ENCODE measurements at regions not wholly inside any gene's neighbourhood (a gene's known extent, or its start where the extent isn't known, plus 50 kb on each side); places are given as distances from the start of the nearest gene placed in this dataset.

DNA sequence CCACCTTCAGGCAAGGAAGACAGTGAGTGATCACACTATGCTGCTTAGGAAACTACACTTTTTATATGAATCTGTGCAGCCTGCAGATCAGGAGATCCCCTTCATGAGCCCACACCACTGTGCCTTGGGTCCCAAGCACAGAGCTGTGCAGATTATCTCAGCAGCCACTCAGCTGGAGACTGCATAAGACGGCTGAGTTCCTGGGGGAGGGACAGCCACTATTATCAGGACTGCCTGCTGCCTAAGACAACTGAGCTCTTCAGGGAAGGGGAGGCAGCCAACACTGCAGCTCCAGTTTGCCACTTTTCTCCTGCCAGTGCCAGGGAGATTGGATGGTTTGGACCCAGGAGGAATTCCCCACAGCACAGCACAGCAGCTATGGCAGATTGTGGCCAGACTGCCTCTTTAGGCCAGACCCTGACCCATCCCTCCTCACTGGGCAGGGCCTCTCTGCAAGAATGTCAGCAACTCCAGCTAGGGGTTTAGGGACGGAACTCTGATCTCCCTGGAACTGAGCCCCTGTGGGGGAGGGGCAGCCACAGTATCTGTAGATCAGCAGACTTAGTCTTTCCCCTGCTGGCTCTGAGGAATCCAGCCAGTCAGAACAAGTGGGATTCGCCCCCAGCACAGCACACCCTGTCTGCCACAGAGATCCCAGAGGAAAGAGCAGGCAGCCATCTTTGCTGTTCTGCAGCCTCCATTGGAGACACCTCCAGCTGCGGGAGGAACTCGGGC is 141.3 kb downstream of the KLHL28 start:
- Mint-ChIP-seq H3K9me3 (peaks cover 35% of the 10 kb centered on the region), H3K36me3 (ENCODE audit: low read depth) (peaks cover 19% of the 10 kb centered on the region), H3K4me1 (peaks cover 35% of the 10 kb centered on the region), H3K27ac (peak overlapping the region; percentile 92), H3K4me3 (peak overlapping the region; percentile 42), H3K27me3 (ENCODE audit: insufficient read depth) (peaks cover 2% of the 10 kb centered on the region)
- Histone ChIP-seq H3K9me3 (ENCODE audit: control insufficient read depth, low read length) (peaks cover 43% of the 10 kb centered on the region), H3K9ac (ENCODE audit: extremely low read depth, low read length, poor library complexity, severe bottlenecking) (no peak overlapping the region), H3K4me1 (ENCODE audit: control insufficient read depth, insufficient read depth, low read length) (peaks cover 3% of the 10 kb centered on the region), H3K27me3 (ENCODE audit: control insufficient read depth, insufficient read depth, low read length, poor library complexity, severe bottlenecking) (no peaks in the 10 kb centered on the region), H3K27ac (ENCODE audit: low read depth, low read length) (no peak overlapping the region), H3K4me3 (ENCODE audit: low read length) (peak overlapping the region; percentile 66), H3K36me3 (ENCODE audit: control insufficient read depth, insufficient read depth, low read length) (no peaks in the 10 kb centered on the region)
- WGBS, 2 experiments (ENCODE audit: insufficient coverage in 1 of 2, insufficient read length in 1 of 2): 60 to 65% methylated on average over 1 to 5 of the region's 5 CpGs
- TF ChIP-seq, protein P1, sequence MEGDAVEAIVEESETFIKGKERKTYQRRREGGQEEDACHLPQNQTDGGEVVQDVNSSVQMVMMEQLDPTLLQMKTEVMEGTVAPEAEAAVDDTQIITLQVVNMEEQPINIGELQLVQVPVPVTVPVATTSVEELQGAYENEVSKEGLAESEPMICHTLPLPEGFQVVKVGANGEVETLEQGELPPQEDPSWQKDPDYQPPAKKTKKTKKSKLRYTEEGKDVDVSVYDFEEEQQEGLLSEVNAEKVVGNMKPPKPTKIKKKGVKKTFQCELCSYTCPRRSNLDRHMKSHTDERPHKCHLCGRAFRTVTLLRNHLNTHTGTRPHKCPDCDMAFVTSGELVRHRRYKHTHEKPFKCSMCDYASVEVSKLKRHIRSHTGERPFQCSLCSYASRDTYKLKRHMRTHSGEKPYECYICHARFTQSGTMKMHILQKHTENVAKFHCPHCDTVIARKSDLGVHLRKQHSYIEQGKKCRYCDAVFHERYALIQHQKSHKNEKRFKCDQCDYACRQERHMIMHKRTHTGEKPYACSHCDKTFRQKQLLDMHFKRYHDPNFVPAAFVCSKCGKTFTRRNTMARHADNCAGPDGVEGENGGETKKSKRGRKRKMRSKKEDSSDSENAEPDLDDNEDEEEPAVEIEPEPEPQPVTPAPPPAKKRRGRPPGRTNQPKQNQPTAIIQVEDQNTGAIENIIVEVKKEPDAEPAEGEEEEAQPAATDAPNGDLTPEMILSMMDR (conservative IDR thresholded peaks at IDR 0.05): peak; percentile 35
- DNase-seq: peak; percentile 90

DNA sequence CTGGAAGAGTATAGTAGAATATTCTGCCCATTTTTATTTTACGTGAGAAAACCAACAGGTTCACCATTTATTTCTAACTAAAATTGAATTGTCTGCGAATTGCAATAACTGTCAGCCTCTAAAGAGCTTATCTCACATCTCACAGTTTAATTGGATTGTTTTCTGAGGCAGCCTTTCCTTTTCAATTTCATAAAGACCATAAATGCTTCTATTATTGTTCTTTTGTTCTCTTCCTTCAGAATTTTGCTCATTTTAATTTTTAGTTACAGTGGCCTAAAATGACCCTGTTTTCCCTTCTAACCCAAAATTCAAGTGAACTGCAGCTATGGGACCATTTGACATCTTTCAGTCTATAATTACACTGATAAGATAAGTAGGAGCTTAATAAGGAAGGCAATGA is 147.6 kb downstream of the KLHL28 start:
- peaks cover 8% of the 10 kb centered on the region for H3K9me3 ChIP-seq (ENCODE audit: control insufficient read depth, low read length)
- no peaks in the 10 kb centered on the region for H3K9me3 Mint-ChIP-seq
- no peak overlapping the region for H3K4me3 ChIP-seq (ENCODE audit: low read length)
- 88 to 90% methylated on average over 2 of the region's 2 CpGs for WGBS, 2 experiments (ENCODE audit: insufficient coverage in 1 of 2, insufficient read length in 1 of 2)
- no peak overlapping the region for H3K9ac ChIP-seq (ENCODE audit: extremely low read depth, low read length, poor library complexity, severe bottlenecking)
- TF ChIP-seq, protein P1 (conservative IDR thresholded peaks at IDR 0.05): no peak
- no peak for DNase-seq
- no peak overlapping the region for H3K27ac Mint-ChIP-seq
- H3K4me1 Mint-ChIP-seq: peaks cover 13% of the 10 kb centered on the region
- H3K36me3 ChIP-seq (ENCODE audit: control insufficient read depth, insufficient read depth, low read length): no peaks in the 10 kb centered on the region
- H3K4me1 ChIP-seq (ENCODE audit: control insufficient read depth, insufficient read depth, low read length): no peaks in the 10 kb centered on the region
- H3K36me3 Mint-ChIP-seq (ENCODE audit: low read depth): no peaks in the 10 kb centered on the region
- H3K27ac ChIP-seq (ENCODE audit: low read depth, low read length): no peak overlapping the region
- H3K27me3 ChIP-seq (ENCODE audit: control insufficient read depth, insufficient read depth, low read length, poor library complexity, severe bottlenecking): no peaks in the 10 kb centered on the region
- H3K27me3 Mint-ChIP-seq (ENCODE audit: insufficient read depth): peaks cover 22% of the 10 kb centered on the region
- H3K4me3 Mint-ChIP-seq: no peak overlapping the region

DNA sequence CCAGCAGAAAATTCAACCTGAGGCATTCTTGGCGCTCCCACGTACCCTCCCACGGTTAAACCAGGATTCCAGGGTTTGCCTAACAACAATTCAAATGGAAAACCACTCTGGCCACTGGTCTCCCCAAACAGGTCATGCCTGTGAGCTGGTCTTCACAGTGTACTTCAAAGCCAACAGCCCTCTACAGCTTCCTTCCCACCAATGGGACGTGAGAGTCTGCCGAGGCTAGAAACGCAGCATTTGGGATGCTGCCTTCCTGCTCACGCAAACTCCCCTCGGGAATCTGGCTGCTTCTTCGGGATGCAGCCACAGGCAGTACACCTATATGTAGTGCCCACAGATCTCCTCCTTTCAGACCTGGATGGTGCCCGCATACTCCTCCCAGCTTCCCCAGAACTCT is 149.1 kb downstream of the KLHL28 start:
- 93 to 96% methylated on average over 10 of the region's 10 CpGs for WGBS, 2 experiments (ENCODE audit: insufficient coverage in 1 of 2, insufficient read length in 1 of 2)
- DNase-seq: peak; percentile 50

More for the DNA sequence above, 149.1 kb downstream of the KLHL28 start:
- H3K27ac Mint-ChIP-seq: no peak overlapping the region
- no peaks in the 10 kb centered on the region for H3K36me3 Mint-ChIP-seq (ENCODE audit: low read depth)
- Histone ChIP-seq H3K9ac (ENCODE audit: extremely low read depth, low read length, poor library complexity, severe bottlenecking) (no peak overlapping the region), H3K9me3 (ENCODE audit: control insufficient read depth, low read length) (peaks cover 15% of the 10 kb centered on the region), H3K36me3 (ENCODE audit: control insufficient read depth, insufficient read depth, low read length) (no peaks in the 10 kb centered on the region), H3K27ac (ENCODE audit: low read depth, low read length) (no peak overlapping the region), H3K4me3 (ENCODE audit: low read length) (no peak overlapping the region), H3K27me3 (ENCODE audit: control insufficient read depth, insufficient read depth, low read length, poor library complexity, severe bottlenecking) (no peaks in the 10 kb centered on the region), H3K4me1 (ENCODE audit: control insufficient read depth, insufficient read depth, low read length) (no peaks in the 10 kb centered on the region)
- H3K9me3 Mint-ChIP-seq: no peaks in the 10 kb centered on the region
- H3K4me3 Mint-ChIP-seq: no peak overlapping the region
- H3K4me1 Mint-ChIP-seq: peaks cover 12% of the 10 kb centered on the region
- peaks cover 22% of the 10 kb centered on the region for H3K27me3 Mint-ChIP-seq (ENCODE audit: insufficient read depth)
- TF ChIP-seq, protein P1 (conservative IDR thresholded peaks at IDR 0.05): no peak
